ENCODE measurements at regions not wholly inside any gene's neighbourhood (a gene's known extent, or its start where the extent isn't known, plus 50 kb on each side); places are given as distances from the start of the nearest gene placed in this dataset.

GRCh38 chr5:104915226-104915625 lies 1352.6 kb upstream of the NUDT12 start:
- TF ChIP-seq RAD21 (IDR thresholded peaks at IDR 0.05; ENCODE audit: low read depth) = no peak
- TF ChIP-seq MAX (IDR thresholded peaks at IDR 0.05) = no peak
- no peak for TF ChIP-seq EGR1 (IDR thresholded peaks at IDR 0.05)
- no peak for TF ChIP-seq TEAD4 (IDR thresholded peaks at IDR 0.05)
- TF ChIP-seq FOXM1 (IDR thresholded peaks at IDR 0.05; ENCODE audit: borderline replicate concordance, low read depth) = no peak
- TF ChIP-seq REST (IDR thresholded peaks at IDR 0.05; ENCODE audit: low read depth) = no peak
- TF ChIP-seq CEBPB (IDR thresholded peaks at IDR 0.05) = no peak
- TF ChIP-seq TCF12 (IDR thresholded peaks at IDR 0.05; ENCODE audit: low read depth) = no peak
- TF ChIP-seq NFIC (IDR thresholded peaks at IDR 0.05) = no peak
- no peak for TF ChIP-seq TAF1 (IDR thresholded peaks at IDR 0.05; ENCODE audit: low read depth)
- TF ChIP-seq YY1 (IDR thresholded peaks at IDR 0.05; ENCODE audit: low read depth) = no peak
- no peak for TF ChIP-seq USF1 (IDR thresholded peaks at IDR 0.05)
- no peak for TF ChIP-seq ZBTB7A (IDR thresholded peaks at IDR 0.05; ENCODE audit: low read depth)
- no peak for TF ChIP-seq EP300 (IDR thresholded peaks at IDR 0.05; ENCODE audit: borderline replicate concordance)

GRCh38 chr5:104914536-104915070 lies 1352.0 kb upstream of the NUDT12 start:
- TF ChIP-seq EGR1 (IDR thresholded peaks at IDR 0.05) (no peak), ZBTB7A (IDR thresholded peaks at IDR 0.05; ENCODE audit: low read depth) (no peak), CREB1 (IDR thresholded peaks at IDR 0.05; ENCODE audit: low read depth) (no peak), NFIC (IDR thresholded peaks at IDR 0.05) (no peak), RAD21 (IDR thresholded peaks at IDR 0.05; ENCODE audit: low read depth) (no peak), TEAD4 (IDR thresholded peaks at IDR 0.05) (no peak), FOXM1 (IDR thresholded peaks at IDR 0.05; ENCODE audit: borderline replicate concordance, low read depth) (no peak)

DNA sequence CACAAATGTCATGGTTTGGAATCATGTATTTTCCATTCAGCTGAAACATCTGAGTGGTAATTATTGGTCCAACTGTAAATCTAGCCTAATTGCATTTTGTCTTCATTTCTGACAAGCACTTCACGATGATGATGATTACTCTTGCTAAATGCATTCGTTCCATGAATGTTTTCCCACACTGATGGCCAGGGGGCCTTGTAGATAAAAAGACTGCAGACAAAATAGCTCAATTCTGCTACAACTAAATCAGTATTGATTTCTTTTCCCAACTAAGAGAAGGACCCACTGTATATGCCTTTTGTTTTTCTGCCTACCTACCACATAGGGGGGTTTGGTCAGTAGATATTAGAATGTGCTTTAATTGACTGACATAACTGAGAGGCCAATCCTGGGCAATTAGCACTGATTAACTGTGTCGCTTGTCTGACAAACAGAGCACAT lies 1351.3 kb upstream of the NUDT12 start:
- TF ChIP-seq EP300 (IDR thresholded peaks at IDR 0.05; ENCODE audit: borderline replicate concordance) (no peak), NFIC (IDR thresholded peaks at IDR 0.05) (no peak), MAX (IDR thresholded peaks at IDR 0.05) (no peak), TAF1 (IDR thresholded peaks at IDR 0.05; ENCODE audit: low read depth) (no peak), YY1 (IDR thresholded peaks at IDR 0.05; ENCODE audit: low read depth) (no peak), CREB1 (IDR thresholded peaks at IDR 0.05; ENCODE audit: low read depth) (no peak), EGR1 (IDR thresholded peaks at IDR 0.05) (no peak)

GRCh38 chr5:104909803-104910202 lies 1347.2 kb upstream of the NUDT12 start:
- TF ChIP-seq RAD21 (IDR thresholded peaks at IDR 0.05; ENCODE audit: low read depth) = no peak
- no peak for TF ChIP-seq CREB1 (IDR thresholded peaks at IDR 0.05; ENCODE audit: low read depth)
- TF ChIP-seq EP300 (IDR thresholded peaks at IDR 0.05; ENCODE audit: borderline replicate concordance) = no peak
- no peak for TF ChIP-seq TEAD4 (IDR thresholded peaks at IDR 0.05)
- no peak for TF ChIP-seq FOXM1 (IDR thresholded peaks at IDR 0.05; ENCODE audit: borderline replicate concordance, low read depth)
- no peak for TF ChIP-seq TCF12 (IDR thresholded peaks at IDR 0.05; ENCODE audit: low read depth)
- no peak for TF ChIP-seq MAX (IDR thresholded peaks at IDR 0.05)
- TF ChIP-seq CEBPB (IDR thresholded peaks at IDR 0.05) = no peak

DNA sequence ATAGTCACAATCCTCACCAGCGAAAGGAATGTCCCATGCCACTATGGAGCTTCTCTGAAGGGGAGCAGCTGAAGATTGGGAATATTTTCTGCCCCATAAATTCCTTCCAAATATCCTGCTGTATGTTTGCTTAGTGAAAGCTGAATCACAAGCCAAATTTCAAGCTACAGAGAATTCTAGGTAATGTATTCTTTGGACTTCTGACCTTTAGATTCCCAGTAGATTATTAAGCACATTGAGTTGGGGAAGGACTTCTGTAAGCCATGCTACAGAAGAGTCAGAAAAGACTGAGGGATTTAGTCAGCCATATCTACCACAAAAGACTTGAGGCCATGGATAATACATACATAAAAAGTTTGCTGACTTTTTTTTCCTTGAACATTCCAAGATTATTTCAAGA lies 1342.0 kb upstream of the NUDT12 start:
- TF ChIP-seq REST (IDR thresholded peaks at IDR 0.05; ENCODE audit: low read depth) (no peak), FOXM1 (IDR thresholded peaks at IDR 0.05; ENCODE audit: borderline replicate concordance, low read depth) (no peak), YY1 (IDR thresholded peaks at IDR 0.05; ENCODE audit: low read depth) (no peak)

- TF ChIP-seq EGR1 (IDR thresholded peaks at IDR 0.05) (no peak), RAD21 (IDR thresholded peaks at IDR 0.05; ENCODE audit: low read depth) (no peak)
Measured at GRCh38 chr5:104903941-104904340, 1341.4 kb upstream of the NUDT12 start.

GRCh38 chr5:104891596-104891995 lies 1329.0 kb upstream of the NUDT12 start:
- no peak for TF ChIP-seq TEAD4 (IDR thresholded peaks at IDR 0.05)
- no peak for TF ChIP-seq RAD21 (IDR thresholded peaks at IDR 0.05; ENCODE audit: low read depth)
- TF ChIP-seq EP300 (IDR thresholded peaks at IDR 0.05; ENCODE audit: borderline replicate concordance) = no peak
- no peak for TF ChIP-seq FOXM1 (IDR thresholded peaks at IDR 0.05; ENCODE audit: borderline replicate concordance, low read depth)
- no peak for TF ChIP-seq MAX (IDR thresholded peaks at IDR 0.05)
- TF ChIP-seq TCF12 (IDR thresholded peaks at IDR 0.05; ENCODE audit: low read depth) = no peak
- no peak for TF ChIP-seq TAF1 (IDR thresholded peaks at IDR 0.05; ENCODE audit: low read depth)
- TF ChIP-seq REST (IDR thresholded peaks at IDR 0.05; ENCODE audit: low read depth) = no peak
- no peak for TF ChIP-seq CEBPB (IDR thresholded peaks at IDR 0.05)
- TF ChIP-seq YY1 (IDR thresholded peaks at IDR 0.05; ENCODE audit: low read depth) = no peak
- no peak for TF ChIP-seq ZBTB7A (IDR thresholded peaks at IDR 0.05; ENCODE audit: low read depth)
- no peak for TF ChIP-seq USF1 (IDR thresholded peaks at IDR 0.05)
